Upper lobe of left lung (tissue), 6 donors: ENCODE measurements at regions not wholly inside any gene's neighbourhood (a gene's known extent, or its start where the extent isn't known, plus 50 kb on each side); places are given as distances from the start of the nearest gene placed in this dataset.
"Not testable (repeated sequence)": the region's sequence is repeated elsewhere in the genome, so short reads cannot be mapped to it uniquely, and the experiment has no call there.

Source experiments
- ATAC-seq, 2 donors: fragments of 200-7000 bp; cut with Tn5 transposase; one replicate each; pipeline ENCODE4 v1.9.1; 2022; ENCODE audit warnings: mild to moderate bottlenecking in 2 of 2, moderate library complexity in 2 of 2; ENCODE audit not compliant: low FRiP score in 2 of 2
- DNase-seq, 2 donors: peaks; one replicate each; pipeline ENCODE4 v3.0.0-alpha.2; 2019 to 2020
- H3K27ac ChIP-seq, 4 donors: fragments of 200-600 bp; sonication (generic); one replicate each; pipeline ENCODE4 v1.5.1; 2016 to 2019
- H3K27me3 ChIP-seq, 4 donors: fragments of 200-600 bp; sonication (generic); one replicate each; pipeline ENCODE4 v1.5.1; 2017 to 2019
- H3K36me3 ChIP-seq, 4 donors: fragments of 200-600 bp; sonication (generic); one replicate each; pipeline ENCODE4 v1.5.1; 2016 to 2019
- H3K4me1 ChIP-seq, 4 donors: fragments of 200-600 bp; sonication (generic); one replicate each; pipeline ENCODE4 v1.5.1; 2018 to 2019
- H3K4me3 ChIP-seq, 4 donors: fragments of 200-600 bp; sonication (generic); one replicate each; pipeline ENCODE4 v1.5.1; 2017 to 2019; ENCODE audit warnings: mild to moderate bottlenecking in 2 of 4, moderate library complexity in 1 of 4
- H3K9me3 ChIP-seq, 4 donors: fragments of 200-600 bp; sonication (generic); one replicate each; pipeline ENCODE4 v1.5.1; 2018 to 2019
- WGBS, 2 donors: methylation state at CpG; one replicate each; pipeline ENCODE4 v1.1.5; 2017 to 2018; 5-methylcytosine and 5-hydroxymethylcytosine counted together
- TF ChIP-seq, protein P1 (sequence below), 6 experiments: fragments of 450-650 bp in 4 of 6; fragments of 200-600 bp in 2 of 6; sonication (generic) in 2 of 6; IDR thresholded peaks; one replicate each; pipeline ENCODE4 v1.5.1; 2016 to 2019; ENCODE audit warnings: antibody characterized with exemption in 6 of 6
- donor health status: DM: no; HTN: no; CAD: no; lungs with moderate emphysema.
- donor health status: DM: no; HTN: yes; CAD: no; lungs with severe emphysema.

GRCh38 chr21:8194042-8194441 lies 2327.3 kb upstream of the TPTE start:
- no CpG with 5 or more reads among the region's 17 CpGs for WGBS, 2 donors

DNA sequence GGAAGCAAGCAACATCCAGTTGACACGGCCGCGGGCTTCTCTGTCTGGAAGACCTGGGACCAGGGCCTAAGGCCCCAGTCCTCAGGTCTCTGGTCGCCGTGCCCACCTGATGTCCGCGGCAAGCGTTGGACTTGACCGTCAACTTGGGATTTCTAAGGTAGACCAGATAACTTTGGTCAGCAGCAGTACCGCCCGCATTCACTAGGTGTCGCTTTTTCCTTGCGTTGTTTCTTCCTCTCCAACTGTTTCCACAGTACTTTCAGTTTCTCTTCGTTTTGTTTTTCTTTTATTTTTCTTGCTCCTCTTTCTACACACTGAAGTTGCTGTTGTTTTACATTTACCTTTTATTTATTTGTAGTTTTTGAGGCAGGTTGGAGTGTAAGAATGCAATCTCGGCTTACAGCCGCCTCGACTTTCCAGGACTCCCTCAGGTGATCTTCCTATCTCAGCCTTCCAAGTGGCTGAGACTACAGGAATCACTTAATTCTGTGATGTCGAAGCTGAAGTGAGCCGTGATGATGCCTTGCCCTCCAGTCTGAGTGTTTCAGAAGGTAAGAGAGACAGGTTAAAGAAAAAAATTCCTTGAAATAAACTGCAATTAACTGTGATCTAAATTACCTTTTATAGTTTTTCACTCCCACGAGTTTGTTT lies 2323.9 kb upstream of the TPTE start:
- not testable (repeated sequence) for DNase-seq, H3K27ac ChIP-seq, H3K4me3 ChIP-seq, H3K27me3 ChIP-seq, H3K4me1 ChIP-seq, H3K9me3 ChIP-seq, H3K36me3 ChIP-seq
- ATAC-seq, result peak; percentile 83 to 85
- no CpG with 5 or more reads among the region's 20 CpGs for WGBS, 2 donors

More at GRCh38 chr21:8194042-8194441, 2327.3 kb upstream of the TPTE start:
- H3K27me3 ChIP-seq, H3K27ac ChIP-seq, H3K4me3 ChIP-seq, DNase-seq, H3K4me1 ChIP-seq, H3K9me3 ChIP-seq, H3K36me3 ChIP-seq: not testable (repeated sequence)
- peak; percentile 90 to 91 for ATAC-seq

GRCh38 chr21:8205094-8205891 lies 2316.1 kb upstream of the TPTE start:
- not testable (repeated sequence) for H3K4me1 ChIP-seq, H3K4me3 ChIP-seq, H3K36me3 ChIP-seq, DNase-seq, H3K9me3 ChIP-seq, H3K27me3 ChIP-seq, H3K27ac ChIP-seq
- WGBS, 2 donors, result no CpG with 5 or more reads among the region's 111 CpGs
- peak; percentile 100 for ATAC-seq

DNA sequence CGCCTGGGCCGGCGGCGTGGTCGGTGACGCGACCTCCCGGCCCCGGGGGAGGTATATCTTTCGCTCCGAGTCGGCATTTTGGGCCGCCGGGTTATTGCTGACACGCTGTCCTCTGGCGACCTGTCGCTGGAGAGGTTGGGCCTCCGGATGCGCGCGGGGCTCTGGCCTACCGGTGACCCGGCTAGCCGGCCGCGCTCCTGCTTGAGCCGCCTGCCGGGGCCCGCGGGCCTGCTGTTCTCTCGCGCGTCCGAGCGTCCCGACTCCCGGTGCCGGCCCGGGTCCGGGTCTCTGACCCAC lies 2315.5 kb upstream of the TPTE start:
- peak in 1 of 2 donors; percentile 16 for ATAC-seq
- H3K4me1 ChIP-seq, H3K27me3 ChIP-seq, H3K9me3 ChIP-seq, DNase-seq, H3K4me3 ChIP-seq, H3K36me3 ChIP-seq, H3K27ac ChIP-seq: not testable (repeated sequence)
- WGBS, 2 donors, result no CpG with 5 or more reads among the region's 40 CpGs

DNA sequence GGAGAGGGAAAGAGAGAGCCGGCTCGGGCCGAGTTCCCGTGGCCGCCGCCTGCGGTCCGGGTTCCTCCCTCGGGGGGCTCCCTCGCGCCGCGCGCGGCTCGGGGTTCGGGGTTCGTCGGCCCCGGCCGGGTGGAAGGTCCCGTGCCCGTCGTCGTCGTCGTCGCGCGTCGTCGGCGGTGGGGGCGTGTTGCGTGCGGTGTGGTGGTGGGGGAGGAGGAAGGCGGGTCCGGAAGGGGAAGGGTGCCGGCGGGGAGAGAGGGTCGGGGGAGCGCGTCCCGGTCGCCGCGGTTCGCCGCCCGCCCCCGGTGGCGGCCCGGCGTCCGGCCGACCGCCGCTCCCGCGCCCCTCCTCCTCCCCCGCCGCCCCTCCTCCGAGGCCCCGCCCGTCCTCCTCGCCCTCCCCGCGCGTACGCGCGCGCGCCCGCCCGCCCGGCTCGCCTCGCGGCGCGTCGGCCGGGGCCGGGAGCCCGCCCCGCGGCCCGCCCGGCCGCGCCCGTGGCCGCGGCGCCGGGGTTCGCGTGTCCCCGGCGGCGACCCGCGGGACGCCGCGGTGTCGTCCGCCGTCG lies 2308.3 kb upstream of the TPTE start:
- DNase-seq, result peak; percentile 15 to 96
- H3K27me3 ChIP-seq, H3K27ac ChIP-seq, H3K4me1 ChIP-seq, H3K9me3 ChIP-seq, H3K36me3 ChIP-seq, H3K4me3 ChIP-seq, ATAC-seq: not testable (repeated sequence)
- TF ChIP-seq, protein P1, sequence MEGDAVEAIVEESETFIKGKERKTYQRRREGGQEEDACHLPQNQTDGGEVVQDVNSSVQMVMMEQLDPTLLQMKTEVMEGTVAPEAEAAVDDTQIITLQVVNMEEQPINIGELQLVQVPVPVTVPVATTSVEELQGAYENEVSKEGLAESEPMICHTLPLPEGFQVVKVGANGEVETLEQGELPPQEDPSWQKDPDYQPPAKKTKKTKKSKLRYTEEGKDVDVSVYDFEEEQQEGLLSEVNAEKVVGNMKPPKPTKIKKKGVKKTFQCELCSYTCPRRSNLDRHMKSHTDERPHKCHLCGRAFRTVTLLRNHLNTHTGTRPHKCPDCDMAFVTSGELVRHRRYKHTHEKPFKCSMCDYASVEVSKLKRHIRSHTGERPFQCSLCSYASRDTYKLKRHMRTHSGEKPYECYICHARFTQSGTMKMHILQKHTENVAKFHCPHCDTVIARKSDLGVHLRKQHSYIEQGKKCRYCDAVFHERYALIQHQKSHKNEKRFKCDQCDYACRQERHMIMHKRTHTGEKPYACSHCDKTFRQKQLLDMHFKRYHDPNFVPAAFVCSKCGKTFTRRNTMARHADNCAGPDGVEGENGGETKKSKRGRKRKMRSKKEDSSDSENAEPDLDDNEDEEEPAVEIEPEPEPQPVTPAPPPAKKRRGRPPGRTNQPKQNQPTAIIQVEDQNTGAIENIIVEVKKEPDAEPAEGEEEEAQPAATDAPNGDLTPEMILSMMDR (IDR thresholded peaks at IDR 0.05), result peak in 3 of 6 experiments; percentile 34 to 48 (median 34)
- 80% methylated on average over 52 of the region's 111 CpGs; no CpG with 5 or more reads in 1 of the 2 donors for WGBS, 2 donors

- H3K27ac ChIP-seq, ATAC-seq, H3K27me3 ChIP-seq, H3K4me1 ChIP-seq, DNase-seq, H3K4me3 ChIP-seq, H3K9me3 ChIP-seq, H3K36me3 ChIP-seq: not testable (repeated sequence)
- TF ChIP-seq, protein P1 (IDR thresholded peaks at IDR 0.05), result peak in 1 of 6 experiments; percentile 38
- no CpG with 5 or more reads among the region's 70 CpGs for WGBS, 2 donors
Measured at GRCh38 chr21:8214539-8214938, 2306.8 kb upstream of the TPTE start.

- H3K36me3 ChIP-seq, result not testable (repeated sequence)
- no CpG with 5 or more reads among the region's 5 CpGs for WGBS, 2 donors
Measured at GRCh38 chr21:8229366-8230150, 2291.8 kb upstream of the TPTE start.

GRCh38 chr21:8231252-8231651 lies 2290.1 kb upstream of the TPTE start:
- H3K27me3 ChIP-seq, H3K4me3 ChIP-seq, H3K27ac ChIP-seq, DNase-seq, H3K4me1 ChIP-seq, H3K36me3 ChIP-seq, H3K9me3 ChIP-seq, ATAC-seq: not testable (repeated sequence)
- WGBS, 2 donors, result 79% methylated on average over 4 of the region's 12 CpGs; no CpG with 5 or more reads in 1 of the 2 donors

More at GRCh38 chr21:8229366-8230150, 2291.8 kb upstream of the TPTE start:
- not testable (repeated sequence) for H3K27me3 ChIP-seq, H3K4me3 ChIP-seq, DNase-seq, H3K27ac ChIP-seq, H3K9me3 ChIP-seq, H3K4me1 ChIP-seq
- ATAC-seq, result peak; percentile 66 to 81

DNA sequence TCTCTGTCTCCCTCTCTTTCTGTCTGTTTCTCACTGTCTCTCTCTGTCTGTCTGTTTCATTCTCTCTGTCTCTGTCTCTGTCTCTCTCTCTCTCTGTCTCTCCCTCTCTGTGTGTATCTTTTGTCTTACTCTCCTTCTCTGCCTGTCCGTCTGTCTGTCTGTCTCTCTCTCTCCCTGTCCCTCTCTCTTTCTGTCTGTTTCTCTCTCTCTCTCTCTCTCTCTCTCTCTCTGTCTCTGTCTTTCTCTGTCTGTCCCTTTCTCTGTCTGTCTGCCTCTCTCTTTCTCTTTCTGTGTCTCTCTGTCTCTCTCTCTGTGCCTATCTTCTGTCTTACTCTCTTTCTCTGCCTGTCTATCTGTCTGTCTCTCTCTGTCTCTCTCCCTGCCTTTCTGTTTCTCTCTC lies 2288.4 kb upstream of the TPTE start:
- not testable (repeated sequence) for H3K36me3 ChIP-seq, H3K9me3 ChIP-seq, H3K27me3 ChIP-seq, H3K27ac ChIP-seq, H3K4me3 ChIP-seq, DNase-seq, H3K4me1 ChIP-seq, ATAC-seq
- WGBS, 2 donors, result 67 to 76% methylated on average over 1 of the region's 1 CpG

- H3K4me1 ChIP-seq, H3K36me3 ChIP-seq, ATAC-seq, H3K27me3 ChIP-seq, DNase-seq, H3K9me3 ChIP-seq, H3K4me3 ChIP-seq, H3K27ac ChIP-seq: not testable (repeated sequence)
- WGBS, 2 donors, result 71 to 79% methylated on average over 1 of the region's 1 CpG
Measured at GRCh38 chr21:8234059-8234458, 2287.3 kb upstream of the TPTE start.
